H54 (cell line): ENCODE measurements at regions not wholly inside any gene's neighbourhood (a gene's known extent, or its start where the extent isn't known, plus 50 kb on each side); places are given as distances from the start of the nearest gene placed in this dataset.

Source experiments
- DNase-seq: peaks from one replicate; pipeline ENCODE4 v3.0.0; 2011; ENCODE audit warnings: low spot score, mixed read lengths; ENCODE audit not compliant: insufficient read length
- FAIRE-seq: peaks from 3 replicates; lab custom pipeline; 2011; peaks lifted over from hg19 to GRCh38; lab: Jason Lieb, UNC
- POLR2A ChIP-seq: IDR thresholded peaks from 2 replicates; pipeline ENCODE4 v1.6.1; 2011; ENCODE audit warnings: low read depth, mild to moderate bottlenecking, low read length

GRCh38 chr10:3523309-3524050 lies 261.5 kb downstream of the KLF6 start:
- FAIRE-seq (no peak), DNase-seq (no peak)
- TF ChIP-seq POLR2A = no peak

- TF ChIP-seq POLR2A = no peak
- FAIRE-seq (no peak), DNase-seq (no peak)
Measured at GRCh38 chr10:3516923-3517255, 268.1 kb downstream of the KLF6 start.

- FAIRE-seq = no peak
- no peak for TF ChIP-seq POLR2A
- DNase-seq = no peak
Measured at GRCh38 chr10:3516234-3516922, 268.6 kb downstream of the KLF6 start.

GRCh38 chr10:3514691-3515090 lies 270.3 kb downstream of the KLF6 start:
- DNase-seq (no peak), FAIRE-seq (no peak)
- TF ChIP-seq POLR2A = no peak

- no peak for TF ChIP-seq POLR2A
- FAIRE-seq = no peak
- no peak for DNase-seq
Measured at GRCh38 chr10:3512263-3512662, 272.7 kb downstream of the KLF6 start.

- DNase-seq (no peak), FAIRE-seq (no peak)
- TF ChIP-seq POLR2A = no peak
Measured at GRCh38 chr10:3511483-3511882, 273.5 kb downstream of the KLF6 start.

- DNase-seq = no peak
- TF ChIP-seq POLR2A = no peak
- no peak for FAIRE-seq
Measured at GRCh38 chr10:3510741-3511140, 274.3 kb downstream of the KLF6 start.

GRCh38 chr10:3509355-3509754 lies 275.7 kb downstream of the KLF6 start:
- FAIRE-seq (no peak), DNase-seq (no peak)
- TF ChIP-seq POLR2A = no peak

- DNase-seq = no peak
- no peak for TF ChIP-seq POLR2A
- no peak for FAIRE-seq
Measured at GRCh38 chr10:3503299-3503698, 281.7 kb downstream of the KLF6 start.

- TF ChIP-seq POLR2A = no peak
- DNase-seq = no peak
- FAIRE-seq = no peak
Measured at GRCh38 chr10:3502673-3503072, 282.3 kb downstream of the KLF6 start.

- TF ChIP-seq POLR2A = no peak
- FAIRE-seq = no peak
Measured at GRCh38 chr10:3500408-3500856, 284.6 kb downstream of the KLF6 start.

GRCh38 chr10:3499120-3499519 lies 285.9 kb downstream of the KLF6 start:
- no peak for FAIRE-seq

More at GRCh38 chr10:3500408-3500856, 284.6 kb downstream of the KLF6 start:
- no peak for DNase-seq

GRCh38 chr10:3497581-3497980 lies 287.4 kb downstream of the KLF6 start:
- TF ChIP-seq POLR2A = no peak
- FAIRE-seq (no peak), DNase-seq (no peak)

More at GRCh38 chr10:3499120-3499519, 285.9 kb downstream of the KLF6 start:
- no peak for TF ChIP-seq POLR2A
- DNase-seq = no peak

GRCh38 chr10:3496138-3496537 lies 288.9 kb downstream of the KLF6 start:
- no peak for TF ChIP-seq POLR2A
- DNase-seq (no peak), FAIRE-seq (no peak)

GRCh38 chr10:3495281-3495680 lies 289.7 kb downstream of the KLF6 start:
- no peak for TF ChIP-seq POLR2A
- FAIRE-seq = no peak
- no peak for DNase-seq

- FAIRE-seq (no peak), DNase-seq (no peak)
- no peak for TF ChIP-seq POLR2A
Measured at GRCh38 chr10:3494838-3495230, 290.2 kb downstream of the KLF6 start.
